ENCODE measurements at regions not wholly inside any gene's neighbourhood (a gene's known extent, or its start where the extent isn't known, plus 50 kb on each side); places are given as distances from the start of the nearest gene placed in this dataset.

DNA sequence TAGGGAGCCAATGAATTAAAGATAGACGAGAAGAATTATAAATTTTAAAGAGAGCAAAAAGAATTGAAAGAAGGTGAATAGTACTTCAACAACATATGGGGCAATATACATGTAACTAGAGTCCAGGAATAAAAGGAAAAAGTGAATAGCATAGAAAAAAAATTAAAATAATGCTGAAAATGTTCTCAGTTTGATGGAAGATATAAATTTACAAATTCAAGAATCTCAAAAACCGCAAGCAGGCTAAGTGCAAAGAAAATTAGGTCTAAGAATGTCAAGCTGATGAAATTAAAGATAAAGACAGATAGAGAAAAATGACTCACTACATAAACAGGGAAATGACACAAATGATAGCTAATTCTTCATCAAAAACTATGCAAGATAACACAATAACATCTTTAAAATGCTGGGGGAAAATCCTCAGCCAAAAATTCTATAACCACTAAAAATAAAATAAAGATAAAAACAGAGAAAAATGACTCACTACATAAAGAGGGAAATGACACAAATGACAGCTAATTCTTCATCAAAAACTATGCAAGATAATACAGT is 326.3 kb downstream of the TBX15 start:
- Mint-ChIP-seq H3K4me3 (no peak overlapping the region), H3K4me1 (no peaks in the 10 kb centered on the region), H3K36me3 (no peaks in the 10 kb centered on the region), H3K27ac (no peak overlapping the region), H3K27me3 (ENCODE audit: low read depth in 3 of 3) (no peaks in the 10 kb centered on the region), H3K9me3 (peaks cover 0 to 7% (median 0%) of the 10 kb centered on the region in 7 donors)
- Histone ChIP-seq H3K4me3 (replicated peaks in 1 of 3; ENCODE audit: low read depth in 2 of 3, low read length in 3 of 3) (no peak overlapping the region), H3K27ac (ENCODE audit: low read depth in 1 of 2, low read length in 2 of 2) (no peak overlapping the region), H3K9me3 (replicated peaks in 1 of 2; ENCODE audit: control insufficient read depth in 1 of 2, insufficient read depth in 1 of 2, low read length in 2 of 2) (peaks cover 0 to 5% of the 10 kb centered on the region in 2 donors), H3K9ac (ENCODE audit: insufficient read depth, low read length, poor library complexity, severe bottlenecking) (no peak overlapping the region), H3K4me1 (ENCODE audit: control insufficient read depth in 1 of 2, insufficient read depth in 2 of 2, low read length in 2 of 2) (no peaks in the 10 kb centered on the region), H2AFZ (ENCODE audit: insufficient read depth, low read depth, low read length, poor library complexity, severe bottlenecking) (no peak overlapping the region), H3K36me3 (replicated peaks in 1 of 2; ENCODE audit: control insufficient read depth in 1 of 2, insufficient read depth in 2 of 2, low read length in 2 of 2) (no peaks in the 10 kb centered on the region), H3K27me3 (ENCODE audit: control insufficient read depth in 2 of 2, insufficient read depth in 2 of 2, low read length in 2 of 2) (no peaks in the 10 kb centered on the region), H3K4me2 (replicated peaks; ENCODE audit: extremely low read depth, low read length, poor library complexity, severe bottlenecking) (no peak overlapping the region), H3K79me2 (ENCODE audit: insufficient read depth, low read length) (no peaks in the 10 kb centered on the region), H4K20me1 (ENCODE audit: insufficient read depth, low read length) (no peaks in the 10 kb centered on the region)
- intact Hi-C loops (cut with micrococcal nuclease) = no loop called here
- TF ChIP-seq, protein P1, sequence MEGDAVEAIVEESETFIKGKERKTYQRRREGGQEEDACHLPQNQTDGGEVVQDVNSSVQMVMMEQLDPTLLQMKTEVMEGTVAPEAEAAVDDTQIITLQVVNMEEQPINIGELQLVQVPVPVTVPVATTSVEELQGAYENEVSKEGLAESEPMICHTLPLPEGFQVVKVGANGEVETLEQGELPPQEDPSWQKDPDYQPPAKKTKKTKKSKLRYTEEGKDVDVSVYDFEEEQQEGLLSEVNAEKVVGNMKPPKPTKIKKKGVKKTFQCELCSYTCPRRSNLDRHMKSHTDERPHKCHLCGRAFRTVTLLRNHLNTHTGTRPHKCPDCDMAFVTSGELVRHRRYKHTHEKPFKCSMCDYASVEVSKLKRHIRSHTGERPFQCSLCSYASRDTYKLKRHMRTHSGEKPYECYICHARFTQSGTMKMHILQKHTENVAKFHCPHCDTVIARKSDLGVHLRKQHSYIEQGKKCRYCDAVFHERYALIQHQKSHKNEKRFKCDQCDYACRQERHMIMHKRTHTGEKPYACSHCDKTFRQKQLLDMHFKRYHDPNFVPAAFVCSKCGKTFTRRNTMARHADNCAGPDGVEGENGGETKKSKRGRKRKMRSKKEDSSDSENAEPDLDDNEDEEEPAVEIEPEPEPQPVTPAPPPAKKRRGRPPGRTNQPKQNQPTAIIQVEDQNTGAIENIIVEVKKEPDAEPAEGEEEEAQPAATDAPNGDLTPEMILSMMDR (IDR thresholded peaks at IDR 0.05) = no peak
- no peak for DNase-seq
- WGBS (ENCODE audit: insufficient coverage) = no CpG with 5 or more reads among the region's 2 CpGs

DNA sequence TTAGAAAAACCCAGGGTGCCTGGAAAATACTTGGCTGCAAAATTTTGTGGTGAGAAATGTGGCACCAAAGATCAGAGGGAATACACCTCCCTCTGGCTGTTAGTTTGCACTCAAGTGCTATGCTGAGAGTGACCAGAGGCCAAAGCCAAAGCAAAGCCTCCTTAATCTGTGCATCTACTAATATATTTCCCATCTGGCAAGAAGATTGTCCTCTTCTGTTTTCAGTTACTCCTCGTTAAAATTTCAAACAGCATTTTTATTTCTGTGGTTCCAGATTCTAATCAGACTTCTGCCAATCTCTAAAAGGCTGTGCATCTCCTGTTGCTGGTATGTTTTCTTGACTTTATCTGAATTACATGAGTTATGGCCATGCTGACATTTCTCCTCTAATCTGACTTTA is 327.4 kb downstream of the TBX15 start:
- Histone ChIP-seq H3K36me3 (replicated peaks in 1 of 2; ENCODE audit: control insufficient read depth in 1 of 2, insufficient read depth in 2 of 2, low read length in 2 of 2) (no peaks in the 10 kb centered on the region), H3K9me3 (replicated peaks in 1 of 2; ENCODE audit: control insufficient read depth in 1 of 2, insufficient read depth in 1 of 2, low read length in 2 of 2) (peaks cover 0 to 5% of the 10 kb centered on the region in 2 donors), H3K4me3 (replicated peaks in 1 of 3; ENCODE audit: low read depth in 2 of 3, low read length in 3 of 3) (no peak overlapping the region), H3K9ac (ENCODE audit: insufficient read depth, low read length, poor library complexity, severe bottlenecking) (no peak overlapping the region), H3K27me3 (ENCODE audit: control insufficient read depth in 2 of 2, insufficient read depth in 2 of 2, low read length in 2 of 2) (no peaks in the 10 kb centered on the region), H4K20me1 (ENCODE audit: insufficient read depth, low read length) (no peaks in the 10 kb centered on the region), H3K79me2 (ENCODE audit: insufficient read depth, low read length) (no peaks in the 10 kb centered on the region), H3K27ac (ENCODE audit: low read depth in 1 of 2, low read length in 2 of 2) (no peak overlapping the region), H3K4me1 (ENCODE audit: control insufficient read depth in 1 of 2, insufficient read depth in 2 of 2, low read length in 2 of 2) (no peaks in the 10 kb centered on the region), H3K4me2 (replicated peaks; ENCODE audit: extremely low read depth, low read length, poor library complexity, severe bottlenecking) (no peak overlapping the region), H2AFZ (ENCODE audit: insufficient read depth, low read depth, low read length, poor library complexity, severe bottlenecking) (no peak overlapping the region)
- Mint-ChIP-seq H3K4me1 (no peaks in the 10 kb centered on the region), H3K27me3 (ENCODE audit: low read depth in 3 of 3) (no peaks in the 10 kb centered on the region), H3K27ac (no peak overlapping the region), H3K9me3 (peaks cover 0 to 7% (median 2%) of the 10 kb centered on the region in 7 donors), H3K4me3 (no peak overlapping the region), H3K36me3 (no peaks in the 10 kb centered on the region)
- no CpG with 5 or more reads among the region's 1 CpG for WGBS (ENCODE audit: insufficient coverage)
- TF ChIP-seq, protein P1 (IDR thresholded peaks at IDR 0.05) = no peak
- no peak for DNase-seq
- intact Hi-C loops (cut with micrococcal nuclease) = no loop called here
